Stimulated activated CD4-positive, alpha-beta T cell treated with anti-CD3 and anti-CD28 coated beads, Interleukin-15, amount 100 ng/mL, for 1 hour (primary cell): ENCODE measurements at regions not wholly inside any gene's neighbourhood (a gene's known extent, or its start where the extent isn't known, plus 50 kb on each side); places are given as distances from the start of the nearest gene placed in this dataset.
"Not testable (repeated sequence)": the region's sequence is repeated elsewhere in the genome, so short reads cannot be mapped to it uniquely, and the experiment has no call there.

Experiments
- DNase-seq, 2 donors: peaks; one replicate each; pipeline ENCODE4 v3.0.0-alpha.2; 2020; ENCODE audit warnings: low read depth in 1 of 2, low spot score in 1 of 2

DNA sequence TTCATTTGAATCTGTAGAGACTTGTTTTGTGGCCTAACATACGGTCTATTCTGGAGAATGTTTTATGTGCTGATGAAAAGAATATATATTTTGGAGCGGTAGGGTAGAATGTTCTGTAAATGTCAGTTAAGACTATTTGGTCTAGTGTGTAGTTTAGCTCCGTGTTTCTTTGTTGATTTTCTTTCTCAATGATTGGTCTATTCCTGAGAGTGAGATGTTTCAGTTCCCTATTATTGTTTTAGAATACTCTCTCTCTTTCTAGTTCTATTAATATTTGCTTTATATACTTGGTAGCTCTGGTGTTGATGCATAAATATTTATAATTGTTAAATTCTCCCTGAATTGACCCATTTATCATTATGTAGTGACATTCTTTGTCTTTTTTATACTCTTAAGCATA lies 236.5 kb downstream of the GLUD2 start:
- DNase-seq, result no peak

DNA sequence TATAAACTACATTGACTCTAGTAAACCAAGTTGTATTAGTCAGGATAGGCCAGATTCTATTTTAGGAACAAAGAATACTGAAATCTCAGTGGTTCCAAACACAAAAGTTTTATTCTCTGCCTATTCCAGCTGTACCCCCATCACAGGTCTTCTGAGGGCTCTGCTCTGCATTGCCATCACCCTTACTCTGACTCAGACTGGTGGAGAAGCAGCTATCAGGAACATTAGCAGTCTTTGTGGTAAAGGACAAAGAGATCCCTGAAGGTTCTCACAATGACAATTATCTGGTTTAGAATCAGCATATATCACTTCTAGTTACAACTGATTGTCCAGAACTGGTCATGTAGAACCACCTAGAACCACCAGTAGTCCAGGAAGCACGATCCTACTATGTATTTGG lies 251.1 kb downstream of the GLUD2 start:
- DNase-seq, result no peak

- no peak for DNase-seq
These were observed 253.9 kb downstream of the GLUD2 start for GRCh38 chrX:121301356-121301755.

DNA sequence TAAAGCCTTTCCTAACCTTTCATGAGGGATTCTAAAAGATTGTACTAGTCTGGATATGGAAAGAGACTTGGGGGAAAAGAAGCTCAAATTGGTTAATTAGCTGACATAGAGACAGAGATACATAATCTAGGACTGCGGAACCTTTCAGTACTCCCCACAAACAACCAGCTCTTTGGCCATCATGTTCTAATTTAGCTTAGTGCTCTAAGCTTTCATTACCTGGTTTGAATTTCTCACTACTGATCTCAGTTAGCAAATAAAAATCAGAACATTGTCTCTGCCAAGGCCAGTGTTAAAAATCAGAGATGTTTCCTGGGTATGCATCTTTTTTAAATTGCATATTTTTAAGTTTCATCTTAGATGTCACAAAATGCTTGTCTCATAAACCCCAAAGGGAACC lies 254.4 kb downstream of the GLUD2 start:
- DNase-seq, result no peak

- DNase-seq, result no peak
These were observed 260.0 kb downstream of the GLUD2 start for GRCh38 chrX:121307449-121307848.

- DNase-seq, result peak in 1 of 2 donors; percentile 6
These were observed 260.9 kb downstream of the GLUD2 start for GRCh38 chrX:121308276-121308805.

- DNase-seq, result no peak
These were observed 263.4 kb downstream of the GLUD2 start for GRCh38 chrX:121310820-121311219.

DNA sequence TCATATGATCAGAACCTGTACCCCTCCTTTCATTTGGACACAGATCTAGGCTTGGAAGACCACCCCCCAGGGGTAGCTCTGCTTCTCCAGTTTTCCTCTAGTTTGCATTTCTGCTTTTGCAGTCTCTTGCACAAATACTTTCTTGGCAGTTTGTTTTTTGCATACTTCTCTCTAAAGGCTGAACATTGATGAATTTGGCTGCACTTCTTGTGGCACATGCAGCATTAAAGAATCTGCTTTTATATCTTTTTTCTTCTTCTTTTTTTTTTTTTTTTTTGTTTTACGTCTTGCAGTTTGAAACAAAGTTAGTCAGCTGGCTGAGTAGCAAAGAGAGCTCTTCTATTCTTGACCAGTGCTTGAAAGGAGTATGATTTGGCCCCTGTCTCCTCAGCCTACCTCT lies 273.0 kb downstream of the GLUD2 start:
- DNase-seq, result no peak

- DNase-seq, result no peak
These were observed 274.7 kb downstream of the GLUD2 start for GRCh38 chrX:121322159-121322558.

DNA sequence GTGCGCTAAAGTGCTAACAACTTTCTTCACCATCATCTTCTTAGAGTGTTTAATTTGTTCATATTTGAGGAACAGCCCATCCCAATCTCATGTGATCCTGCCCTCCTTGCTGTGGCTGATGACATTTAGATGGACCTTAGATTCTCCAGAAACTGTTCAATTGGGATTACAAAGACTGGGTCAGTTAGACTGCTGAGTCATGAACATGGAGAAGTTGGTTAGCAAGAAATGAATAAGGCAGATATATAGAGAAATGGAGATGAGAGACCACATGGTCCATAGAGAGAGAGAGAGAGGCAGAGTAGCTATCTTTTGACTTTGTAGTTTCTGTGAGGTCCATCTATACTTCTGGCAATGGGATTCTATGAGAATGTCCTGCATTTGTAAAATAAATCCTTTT lies 275.9 kb downstream of the GLUD2 start:
- DNase-seq, result no peak

- DNase-seq, result no peak
These were observed 286.5 kb downstream of the GLUD2 start for GRCh38 chrX:121333942-121334341.

DNA sequence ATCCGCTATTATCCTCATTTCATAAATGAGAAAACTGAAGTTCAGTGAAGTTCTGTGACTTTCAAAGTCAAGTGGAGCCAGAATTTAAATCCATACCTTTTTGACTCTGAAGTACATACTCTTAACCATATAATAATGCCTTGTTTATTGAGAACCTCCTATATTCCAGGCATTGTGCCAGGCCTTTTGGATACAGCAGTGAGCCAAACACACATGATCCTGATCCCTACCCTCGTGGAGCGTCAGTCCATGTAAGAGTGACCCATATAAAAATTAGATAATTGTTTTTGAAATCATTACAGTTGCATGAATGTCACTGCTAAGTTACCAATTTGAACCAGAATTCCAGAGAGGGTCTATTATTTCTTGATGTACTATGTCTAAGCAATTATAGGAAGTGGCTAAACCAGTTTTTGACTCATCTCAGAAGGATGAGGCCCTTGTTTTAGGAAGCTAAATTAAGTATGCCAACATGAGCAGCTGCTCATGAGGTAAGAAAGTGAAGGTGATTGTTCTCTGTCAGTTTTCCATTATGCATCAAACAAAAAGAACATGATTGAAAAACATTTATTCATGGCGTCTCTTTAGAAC lies 289.5 kb downstream of the GLUD2 start:
- DNase-seq, result no peak

DNA sequence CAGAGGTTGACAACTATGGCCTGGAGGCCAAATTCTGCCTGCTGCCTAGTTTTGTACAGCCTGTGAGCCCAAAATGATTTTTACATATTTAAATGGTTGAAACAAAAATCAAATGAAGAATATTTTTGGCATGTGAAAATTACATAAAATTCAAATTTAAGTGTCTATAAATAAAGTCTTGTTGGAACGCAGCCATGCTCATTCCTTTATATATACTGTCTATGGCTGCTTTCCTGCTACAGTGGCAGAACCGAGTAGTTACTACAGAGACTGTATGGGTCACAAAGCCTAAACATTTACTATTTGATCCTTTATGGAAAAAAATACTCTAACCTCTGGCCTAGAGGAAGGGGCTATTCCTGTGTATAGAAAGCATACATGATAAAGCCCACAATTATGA lies 290.4 kb downstream of the GLUD2 start:
- no peak for DNase-seq

DNA sequence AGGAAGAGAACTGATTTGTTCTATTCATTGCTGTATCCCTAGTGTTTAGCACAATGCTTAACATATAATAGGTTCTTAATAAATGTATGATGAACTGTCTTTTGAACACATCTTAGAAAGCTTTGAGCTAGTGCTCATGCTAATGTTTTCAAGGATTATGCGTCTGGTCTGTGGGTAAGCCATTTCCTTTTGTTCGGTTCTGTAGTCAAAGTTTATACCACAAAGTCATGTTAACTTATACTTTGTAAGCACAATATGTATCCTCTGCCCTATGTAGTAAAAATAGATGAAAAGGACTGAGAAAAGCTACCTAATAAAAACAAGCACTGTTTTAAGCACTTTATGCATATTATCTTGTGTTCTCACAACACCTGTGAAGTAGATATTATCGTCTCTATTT lies 301.9 kb downstream of the GLUD2 start:
- DNase-seq, result no peak

GRCh38 chrX:121356139-121356849 lies 308.9 kb downstream of the GLUD2 start:
- DNase-seq, result no peak

- no peak for DNase-seq
These were observed 309.4 kb downstream of the GLUD2 start for GRCh38 chrX:121356850-121357171.

- no peak for DNase-seq
These were observed 312.9 kb downstream of the GLUD2 start for GRCh38 chrX:121360280-121360679.

- DNase-seq, result no peak
These were observed 318.3 kb downstream of the GLUD2 start for GRCh38 chrX:121365572-121366161.

DNA sequence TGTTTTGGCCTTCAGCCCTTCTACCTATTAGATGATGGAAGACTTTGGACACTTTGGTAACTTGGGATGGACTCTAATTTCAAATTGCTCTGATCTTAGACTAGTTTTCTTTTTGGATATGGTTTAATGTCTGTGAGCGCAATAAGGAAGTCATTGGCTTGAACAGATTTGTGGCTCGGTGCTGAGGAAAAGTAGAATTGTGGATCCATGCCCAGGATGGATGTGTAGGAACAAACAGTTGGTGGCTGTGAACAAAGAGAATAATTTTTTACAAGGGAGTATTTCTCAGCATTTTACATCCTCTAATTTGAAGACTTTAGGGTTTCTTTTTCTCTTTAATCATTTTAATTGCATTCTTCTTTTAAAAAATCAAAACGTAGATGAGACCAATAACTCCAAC lies 327.1 kb downstream of the GLUD2 start:
- DNase-seq, result no peak

DNA sequence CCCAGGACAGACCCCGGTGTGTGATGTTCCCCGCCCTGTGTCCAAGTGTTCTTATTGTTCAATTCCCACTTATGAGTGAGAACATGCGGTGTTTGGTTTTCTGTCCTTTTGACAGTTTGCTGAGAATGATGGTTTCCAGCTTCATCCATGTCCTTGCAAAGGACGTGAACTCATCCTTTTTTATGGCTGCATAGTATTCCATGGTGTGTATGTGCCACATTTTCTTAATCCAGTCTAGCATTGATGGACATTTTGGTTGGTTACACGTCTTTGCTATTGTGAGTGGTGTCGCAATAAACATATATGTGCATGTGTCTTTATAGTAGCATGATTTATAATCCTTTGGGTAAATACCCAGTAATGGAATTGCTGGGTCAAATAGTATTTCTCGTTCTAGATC lies 334.5 kb downstream of the GLUD2 start:
- not testable (repeated sequence) for DNase-seq

DNA sequence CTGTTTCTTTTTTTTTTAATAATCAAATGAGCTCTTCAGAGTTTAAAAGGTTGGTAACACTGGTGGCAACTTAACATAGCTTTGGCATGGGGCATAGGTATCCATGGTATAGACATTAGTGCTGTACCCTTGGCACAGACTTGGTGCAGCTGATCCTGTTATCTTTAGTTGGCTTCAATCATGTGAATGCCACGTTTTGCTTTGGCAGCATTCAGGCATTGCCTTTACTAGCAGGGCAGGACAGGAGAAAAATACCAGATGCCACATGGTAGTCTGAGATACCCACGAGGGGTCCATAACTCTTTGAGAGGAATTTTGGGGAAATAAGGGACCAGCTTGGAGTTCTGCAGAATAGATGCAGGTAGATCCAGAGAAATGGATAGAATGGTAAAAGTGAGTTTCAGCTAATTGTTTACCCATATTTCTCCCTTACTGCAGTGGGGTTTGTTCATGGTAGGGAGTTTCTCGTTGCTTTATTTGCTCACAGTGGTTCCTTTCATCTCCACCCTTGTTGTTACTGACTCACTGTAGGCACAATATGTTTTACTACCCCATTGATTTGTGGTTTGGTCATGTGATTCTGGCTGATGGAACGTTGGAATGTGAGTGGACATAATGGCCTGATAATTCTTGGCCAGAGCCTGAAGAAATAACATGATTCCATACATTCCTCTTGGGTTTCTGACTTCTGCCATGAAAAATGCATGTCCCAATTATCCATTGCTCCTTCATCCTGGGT lies 342.7 kb downstream of the GLUD2 start:
- no peak for DNase-seq

DNA sequence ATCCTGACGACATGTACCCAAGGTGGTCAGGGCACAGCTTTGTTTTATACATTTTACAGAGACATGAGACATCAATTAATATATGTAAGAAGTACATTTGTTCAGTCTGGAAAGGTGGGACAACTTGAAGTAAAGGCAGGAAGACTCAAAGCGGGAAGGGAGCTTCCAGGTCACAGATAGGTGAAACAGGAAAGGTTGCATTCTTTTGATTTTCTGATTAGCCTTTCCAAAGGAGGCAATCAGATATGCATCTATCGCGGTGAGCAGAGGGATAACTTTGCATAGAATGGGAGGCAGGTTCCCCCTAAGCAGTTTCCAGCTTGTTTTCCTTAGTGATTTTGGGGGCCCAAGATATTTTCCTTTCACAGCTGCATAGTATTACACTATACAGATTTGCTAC lies 358.4 kb downstream of the GLUD2 start:
- DNase-seq, result no peak
